ENCODE measurements at regions not wholly inside any gene's neighbourhood (a gene's known extent, or its start where the extent isn't known, plus 50 kb on each side); places are given as distances from the start of the nearest gene placed in this dataset.
A peak's percentile ranks its signal among the peaks of the same experiment; 100 is the strongest.

DNA sequence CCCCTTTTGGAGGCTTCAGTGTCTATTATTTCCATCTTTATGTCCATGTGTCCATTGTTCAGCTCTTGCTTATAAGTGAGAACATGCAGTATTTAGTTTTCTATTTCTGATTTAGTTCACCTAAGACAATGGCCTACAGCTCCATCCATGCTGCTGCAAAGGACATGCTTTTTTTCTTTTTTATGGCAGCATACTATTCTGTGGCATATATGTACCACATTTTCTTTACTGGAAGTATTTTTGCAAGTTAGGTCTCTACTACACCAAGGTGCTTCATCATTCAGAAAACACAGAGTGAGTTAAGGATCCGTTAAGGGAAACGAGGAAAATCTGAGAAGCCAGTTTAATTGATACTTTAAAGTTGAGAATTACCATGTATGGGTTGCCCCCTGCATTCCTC, 297.2 kb downstream of the CDCA7 start:
- DNase-seq: no peak

DNA sequence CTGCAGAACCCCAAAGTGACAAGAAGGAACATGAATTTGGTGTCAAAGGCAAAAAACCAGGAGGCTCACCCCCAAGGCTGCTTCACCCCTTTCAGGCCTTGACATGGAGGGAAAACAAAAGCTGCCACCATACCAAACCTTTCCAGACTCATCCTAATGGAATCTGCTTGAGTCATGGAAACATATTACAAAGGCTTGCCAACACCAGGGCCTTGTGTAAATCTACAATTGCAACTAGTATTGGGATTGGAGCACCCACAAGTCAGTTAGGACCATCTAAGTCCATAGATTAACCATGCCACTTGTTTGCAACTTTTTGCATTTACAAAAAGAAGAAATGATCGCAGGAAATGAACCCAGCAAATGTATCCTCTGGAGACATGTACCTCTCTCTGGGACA, 297.6 kb downstream of the CDCA7 start:
- peak; percentile 39 for DNase-seq

DNA sequence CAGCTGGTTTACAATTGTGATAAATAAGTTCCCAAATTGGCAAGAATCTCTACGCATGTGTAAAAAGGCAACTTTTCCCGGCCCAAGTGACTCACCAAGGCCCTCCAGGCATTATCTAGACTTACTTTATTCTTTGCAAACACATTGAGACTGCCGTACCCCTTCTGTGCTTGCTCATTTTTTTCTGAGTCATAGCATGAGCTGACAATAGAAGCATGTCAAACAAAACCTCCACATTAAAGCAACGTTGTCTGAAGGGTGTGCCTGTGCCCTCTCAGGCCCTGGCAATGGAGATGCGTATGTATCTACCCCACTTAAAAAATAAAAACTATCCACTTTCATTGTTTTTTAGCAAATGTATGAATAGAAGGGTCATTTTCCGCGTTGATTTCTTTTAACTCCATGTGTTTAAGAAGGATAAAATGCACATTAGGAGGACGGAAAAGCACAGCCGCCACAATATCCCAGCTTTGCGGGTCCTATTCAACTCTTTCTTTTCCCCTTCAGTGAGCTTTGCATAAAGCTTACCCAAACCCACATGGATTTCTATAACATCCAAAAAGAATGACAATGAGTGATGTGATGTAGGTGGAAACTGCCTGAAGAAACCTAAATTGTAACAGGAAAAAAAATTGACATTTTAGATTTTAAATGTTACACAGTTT, 298.2 kb downstream of the CDCA7 start:
- peak; percentile 64 for DNase-seq

DNA sequence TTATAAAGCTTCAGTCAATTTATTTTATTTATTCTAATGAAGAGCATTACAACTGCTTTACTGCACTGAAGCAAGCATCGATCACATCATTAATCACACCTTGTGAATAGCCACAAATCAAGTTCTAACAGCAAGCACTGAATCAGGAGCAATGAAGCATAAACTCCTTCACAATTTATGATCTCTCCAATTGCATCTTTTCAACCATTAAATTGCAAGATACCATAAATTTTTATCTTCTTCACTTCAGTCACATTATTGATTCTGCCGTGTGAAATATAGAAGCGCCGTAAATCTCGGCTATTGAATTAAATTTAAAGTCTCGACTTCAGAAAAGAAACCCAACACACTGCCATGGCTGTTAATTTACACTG, 298.7 kb downstream of the CDCA7 start:
- peak; percentile 41 for DNase-seq

DNA sequence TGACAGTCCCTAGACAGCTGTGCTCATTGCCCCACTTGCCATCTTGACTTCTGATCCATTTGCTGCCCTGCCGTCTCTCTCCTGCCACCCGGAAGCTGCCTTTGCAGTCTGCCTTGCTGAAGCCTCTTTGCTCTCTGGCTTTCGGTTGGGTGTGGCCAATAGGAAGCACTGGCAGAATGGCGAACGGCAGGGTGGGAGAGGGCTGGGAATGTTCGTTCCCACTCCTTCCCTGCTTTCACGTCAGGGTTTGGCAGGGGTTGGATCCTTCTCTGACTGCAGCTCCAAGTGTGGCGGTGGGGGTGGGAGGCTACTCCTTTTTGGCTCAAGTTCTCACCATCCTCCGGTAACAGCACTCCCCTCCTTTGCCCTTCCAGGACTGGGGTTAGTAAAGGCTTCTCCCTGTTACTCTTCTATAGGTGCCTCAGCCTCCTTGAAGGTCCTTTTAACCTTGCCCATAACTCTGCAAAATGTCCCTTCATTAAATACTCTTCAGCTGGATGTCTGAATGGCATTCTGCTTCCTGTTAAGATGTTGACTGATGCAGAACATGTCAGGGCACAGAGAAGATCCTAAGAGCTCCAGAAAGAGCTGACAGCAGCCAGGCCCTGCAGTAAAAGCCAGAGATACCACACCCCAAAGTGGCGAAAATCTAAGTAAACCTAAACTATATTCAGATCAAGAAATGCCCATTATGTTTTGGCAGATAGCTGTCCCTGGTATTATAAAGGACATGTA, 299.7 kb downstream of the CDCA7 start:
- DNase-seq: no peak

DNA sequence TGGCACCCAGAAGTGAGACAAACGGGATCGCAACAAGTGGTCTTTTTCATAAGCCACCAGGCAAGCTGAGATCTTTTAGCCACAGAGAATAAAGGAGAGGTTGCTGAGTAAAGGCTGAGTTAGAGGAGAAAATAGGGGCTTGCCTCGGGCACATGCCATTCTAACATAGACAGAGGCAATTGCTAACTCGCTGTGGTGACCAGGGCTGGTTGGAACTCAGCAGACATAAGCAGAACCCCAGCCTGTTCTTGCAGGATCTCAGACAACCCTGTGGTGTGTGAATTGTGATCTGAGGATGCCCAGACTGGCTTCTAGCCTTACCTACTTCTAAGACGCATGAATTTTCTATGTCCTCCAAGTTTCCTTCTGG, 300.2 kb downstream of the CDCA7 start:
- DNase-seq: no peak

DNA sequence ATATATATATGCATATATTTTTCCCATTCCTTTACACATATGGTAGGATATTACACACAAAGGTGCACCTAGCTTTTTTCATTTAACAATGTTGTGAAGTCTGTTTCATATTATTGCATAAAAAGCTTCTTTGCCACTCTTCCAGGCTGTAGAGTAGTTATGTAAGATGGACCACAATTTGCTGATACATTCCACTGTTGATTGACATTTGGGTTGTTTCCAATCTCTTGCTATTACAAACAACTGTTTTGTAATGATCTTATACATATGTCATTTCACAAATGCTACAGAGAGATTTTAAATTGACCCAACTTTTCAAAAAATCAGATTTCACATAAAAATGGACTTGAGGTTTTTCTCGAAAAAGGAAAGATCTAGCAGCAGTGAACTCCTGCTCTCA, 301.4 kb downstream of the CDCA7 start:
- no peak for DNase-seq

DNA sequence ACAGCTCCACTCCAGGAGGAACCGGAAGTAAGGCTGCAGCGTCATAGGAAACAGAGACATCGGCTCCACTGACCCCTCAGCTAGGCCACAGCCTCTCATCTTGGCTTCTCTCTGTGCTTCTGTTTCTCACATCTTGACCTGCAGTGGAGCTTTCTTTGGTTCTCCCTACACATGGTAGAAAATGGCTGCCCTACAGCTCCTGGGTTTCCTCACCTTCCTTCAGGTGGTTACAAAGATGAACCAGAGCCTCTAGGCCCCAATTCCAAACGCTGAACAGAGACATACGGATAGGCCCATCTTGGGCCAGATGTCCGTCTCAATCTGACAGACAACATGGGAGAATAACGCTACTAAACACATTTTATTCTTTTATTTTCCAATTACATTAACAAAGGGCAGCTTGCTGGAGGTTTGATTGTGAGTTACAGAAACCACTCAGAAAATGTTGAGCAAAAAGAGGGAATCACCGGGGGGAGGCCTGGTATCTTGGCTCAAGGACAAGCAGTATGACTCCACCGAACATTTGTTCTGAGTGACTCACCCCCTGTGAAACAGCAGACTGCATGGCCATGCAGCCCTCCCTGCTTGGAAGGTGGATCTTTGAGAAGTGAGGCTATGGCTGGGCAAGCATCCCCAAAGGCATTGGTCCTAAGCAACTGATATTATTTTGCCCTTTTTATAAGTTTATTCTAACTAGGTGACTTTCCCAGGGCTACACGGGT, 303.5 kb downstream of the CDCA7 start:
- peak; percentile 91 for DNase-seq

DNA sequence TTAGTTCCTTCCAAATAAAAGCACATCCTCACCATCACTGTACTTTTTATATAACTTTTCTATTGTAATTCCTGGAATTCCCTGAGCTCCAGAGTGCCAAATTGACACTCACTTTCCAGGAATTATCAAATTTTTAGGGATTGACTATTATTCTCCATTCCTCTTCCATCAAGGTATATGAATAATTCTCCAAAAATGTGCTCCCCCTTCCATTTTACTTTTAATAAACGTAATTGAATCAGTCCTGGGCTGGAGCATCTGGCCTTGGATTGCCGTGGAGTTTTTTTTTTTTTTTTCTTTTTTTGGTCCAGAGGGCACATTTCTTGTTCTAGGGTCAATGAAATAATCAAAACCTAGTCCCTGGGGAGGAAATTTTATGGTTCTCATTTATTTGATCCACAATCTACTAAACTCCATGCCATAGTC, 304.3 kb downstream of the CDCA7 start:
- peak; percentile 5 for DNase-seq

DNA sequence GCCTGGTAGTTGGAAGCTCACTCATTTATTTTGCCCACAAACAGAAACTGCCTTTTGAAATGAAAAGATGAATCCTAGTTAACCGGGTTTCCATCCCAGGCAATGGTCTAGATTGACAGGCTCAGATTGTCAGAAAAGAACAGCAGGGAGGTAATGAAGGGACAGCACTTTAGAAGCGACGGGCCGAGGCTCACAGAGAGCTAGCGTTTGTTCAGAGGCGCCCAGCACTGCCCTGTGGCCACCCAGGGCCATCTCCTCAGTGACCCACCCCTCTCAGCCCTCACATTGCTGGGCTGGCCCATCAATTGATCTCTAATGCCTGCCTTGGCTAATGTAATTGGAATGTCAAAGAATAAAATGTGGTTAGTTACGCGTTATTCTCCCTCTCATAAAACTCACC, 304.8 kb downstream of the CDCA7 start:
- DNase-seq: no peak

DNA sequence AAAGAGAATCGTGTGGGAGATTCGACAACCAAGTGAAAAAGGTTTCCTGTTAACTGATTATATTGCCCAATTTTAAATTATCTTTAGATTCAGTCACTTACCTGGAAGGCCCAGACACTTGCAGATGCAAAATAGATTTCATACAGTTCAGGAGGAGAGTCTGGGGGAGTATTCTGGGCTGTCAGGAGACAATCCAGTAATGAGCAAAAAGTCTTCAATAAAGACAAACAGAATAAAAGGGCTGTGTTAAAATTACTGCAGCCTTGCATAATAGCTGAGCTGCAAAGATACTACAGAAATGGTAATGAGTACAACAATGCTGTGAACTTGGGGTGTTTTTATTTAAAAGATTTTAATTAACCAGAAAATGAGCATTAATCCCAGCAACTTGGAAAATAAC, 303.6 kb downstream of the SP3 start:
- DNase-seq: no peak

DNA sequence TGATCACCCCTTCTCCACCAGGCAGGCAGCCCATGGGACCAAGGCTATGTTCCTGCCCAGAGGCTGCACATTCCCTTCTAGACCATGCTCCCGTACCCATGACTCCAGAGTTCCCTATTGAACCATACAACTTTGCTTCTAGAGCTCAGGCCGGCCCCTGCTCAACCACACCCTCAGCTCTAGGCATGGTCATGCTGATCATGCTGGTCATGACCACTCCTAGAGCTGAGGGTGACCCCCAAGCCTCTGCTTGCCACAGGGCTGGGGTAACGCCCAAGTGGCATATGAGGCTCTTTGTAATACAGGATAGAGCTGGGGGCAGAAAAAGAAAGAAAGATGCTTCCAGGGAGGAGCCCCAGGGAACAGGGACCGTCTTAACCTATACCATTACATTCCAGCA, 301.8 kb downstream of the SP3 start:
- DNase-seq: no peak

DNA sequence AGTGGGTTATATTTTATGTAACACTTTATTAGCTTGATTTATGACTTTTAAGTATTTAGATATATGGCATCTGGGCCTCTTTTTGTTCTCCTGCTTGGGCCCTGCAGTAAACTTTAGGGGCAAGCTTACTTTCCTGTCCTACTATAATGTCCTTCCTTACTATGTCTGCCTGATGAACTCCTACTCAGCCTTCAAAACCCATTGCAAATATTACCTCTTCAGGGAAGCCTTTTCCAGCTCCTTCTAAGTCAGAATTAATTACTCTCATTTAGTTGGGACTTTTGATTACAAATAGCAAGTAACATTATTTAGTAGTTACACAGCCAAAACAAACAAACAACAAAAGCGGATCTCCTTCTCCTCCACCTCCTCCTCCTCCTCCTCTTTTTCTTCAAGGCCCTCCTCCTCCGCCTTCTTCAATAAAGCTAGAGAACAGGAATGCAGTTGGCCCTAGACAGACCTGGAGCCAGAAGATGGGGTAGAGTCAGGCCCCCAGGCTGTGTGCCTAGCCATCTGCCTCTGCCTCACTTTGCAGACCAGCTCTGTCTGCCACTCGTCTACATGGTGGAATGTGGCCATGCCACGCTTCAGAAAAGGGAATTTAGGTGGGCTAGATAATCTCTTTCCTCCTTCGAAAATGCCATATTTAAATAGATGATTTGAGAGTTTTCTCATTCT, 301.2 kb downstream of the SP3 start:
- no peak for DNase-seq

DNA sequence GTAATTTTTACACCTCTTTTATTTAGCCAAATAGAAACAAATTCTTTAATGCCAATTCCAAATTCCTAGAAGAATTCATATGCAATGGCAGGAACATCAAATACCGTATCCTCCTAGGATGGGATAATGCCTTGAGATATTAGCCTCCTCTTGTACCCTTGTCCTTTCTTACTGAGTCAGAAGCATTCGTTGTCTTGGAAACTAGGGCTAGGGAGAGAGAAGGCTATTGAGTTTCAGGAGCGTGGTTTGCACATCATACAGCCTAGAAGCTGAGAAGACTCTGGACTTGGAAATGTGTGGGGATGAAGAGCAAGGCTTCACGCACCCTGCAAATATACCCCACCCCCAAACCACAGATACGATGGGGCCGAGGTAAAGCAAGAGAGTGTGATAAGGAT, 300.7 kb downstream of the SP3 start:
- no peak for DNase-seq

DNA sequence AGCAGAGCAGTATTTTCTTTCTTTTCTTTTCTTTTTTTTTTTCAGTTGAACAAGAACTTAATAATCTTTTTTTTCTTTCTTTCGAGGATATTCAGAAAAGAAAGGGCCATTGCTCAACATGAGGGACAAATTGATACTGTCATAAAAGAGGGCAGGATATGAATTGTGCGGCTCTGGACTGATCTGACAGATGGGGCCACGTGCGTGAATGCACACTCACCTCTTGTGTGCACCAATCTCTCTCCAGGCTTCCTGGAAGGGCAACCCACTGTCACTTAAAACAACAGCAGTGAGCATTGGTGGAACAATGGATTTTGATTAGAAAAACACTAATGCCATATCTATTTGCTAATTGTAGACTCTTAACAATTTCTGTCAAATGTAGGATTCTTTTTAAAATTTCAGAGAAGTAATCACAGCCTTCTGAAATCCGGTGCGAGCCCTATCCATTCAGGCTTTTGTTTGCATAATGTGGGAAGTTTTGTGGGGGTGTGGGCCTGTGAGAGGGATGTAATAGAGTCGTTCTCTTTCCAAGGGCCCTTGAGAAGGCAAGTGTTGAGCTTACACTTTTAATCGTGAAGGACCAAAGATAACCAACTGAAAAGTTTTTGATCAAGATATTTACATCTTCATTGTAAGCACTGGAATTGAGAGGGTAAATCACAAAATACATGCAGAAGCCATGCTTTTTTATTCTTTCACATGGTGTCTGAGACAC, 298.8 kb downstream of the SP3 start:
- DNase-seq: no peak

DNA sequence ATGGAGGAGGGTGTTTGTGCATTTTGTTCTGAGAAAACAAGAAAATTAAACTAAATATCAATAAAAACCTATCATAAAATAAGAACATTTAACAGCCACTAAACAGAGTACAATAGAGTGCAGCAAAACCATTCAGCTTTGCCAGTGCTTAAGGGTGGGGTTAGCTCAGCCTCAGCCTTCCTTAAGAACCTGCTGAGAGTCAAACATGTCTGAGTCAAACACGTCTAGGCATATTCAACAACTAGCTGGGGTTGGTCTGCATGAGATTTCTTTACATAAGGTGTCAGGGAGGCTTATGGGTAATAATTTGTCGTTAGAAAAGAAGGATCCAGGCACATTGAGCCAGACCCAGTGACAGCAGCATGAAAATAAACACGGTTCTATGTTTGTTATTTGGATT, 298.2 kb downstream of the SP3 start:
- no peak for DNase-seq

DNA sequence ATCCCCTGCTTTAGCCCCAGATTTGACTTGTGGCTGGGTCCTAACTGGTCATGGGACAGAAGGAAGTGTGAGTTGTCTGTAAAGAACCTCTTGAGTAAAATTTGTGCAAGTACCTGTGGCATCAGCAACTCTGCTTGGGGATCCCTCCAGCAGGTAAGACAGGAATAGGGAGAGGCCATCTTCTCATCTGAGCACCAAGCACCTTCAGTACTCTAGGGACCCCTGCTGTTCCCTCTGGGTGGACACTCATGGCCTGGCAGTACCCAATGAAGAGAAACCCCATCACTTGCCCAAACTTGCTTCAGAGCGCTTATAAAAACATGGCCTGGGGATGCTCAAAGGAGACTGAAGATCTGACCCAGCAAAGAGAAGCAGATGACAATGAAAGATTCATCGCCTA, 297.8 kb downstream of the SP3 start:
- no peak for DNase-seq

DNA sequence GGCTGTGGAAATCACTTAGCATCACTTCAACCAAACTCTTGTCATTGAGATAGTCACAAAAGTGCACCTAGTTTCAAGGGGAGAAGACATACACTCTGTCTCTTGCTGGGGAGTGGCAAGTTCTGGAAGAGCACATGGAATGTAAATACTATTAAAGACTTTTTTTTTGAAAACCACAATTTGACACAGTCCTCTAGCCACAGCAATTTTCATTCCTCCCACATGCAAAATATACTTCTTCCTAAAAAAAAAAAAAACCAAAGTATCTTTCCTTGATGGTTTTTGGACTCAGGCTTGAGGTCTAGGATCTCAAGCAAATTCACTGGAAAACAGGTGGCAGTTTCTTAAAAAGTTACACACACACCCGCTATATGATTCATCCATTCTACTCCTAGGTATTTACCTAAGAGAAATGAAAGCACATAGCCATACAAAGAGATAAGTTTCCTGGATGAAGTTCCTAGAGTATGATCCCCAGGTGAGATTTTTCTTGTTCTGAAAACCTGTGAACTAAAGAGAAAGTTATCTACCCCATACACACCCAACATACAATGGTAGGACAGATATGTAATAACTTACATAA, 295.8 kb downstream of the SP3 start:
- no peak for DNase-seq

DNA sequence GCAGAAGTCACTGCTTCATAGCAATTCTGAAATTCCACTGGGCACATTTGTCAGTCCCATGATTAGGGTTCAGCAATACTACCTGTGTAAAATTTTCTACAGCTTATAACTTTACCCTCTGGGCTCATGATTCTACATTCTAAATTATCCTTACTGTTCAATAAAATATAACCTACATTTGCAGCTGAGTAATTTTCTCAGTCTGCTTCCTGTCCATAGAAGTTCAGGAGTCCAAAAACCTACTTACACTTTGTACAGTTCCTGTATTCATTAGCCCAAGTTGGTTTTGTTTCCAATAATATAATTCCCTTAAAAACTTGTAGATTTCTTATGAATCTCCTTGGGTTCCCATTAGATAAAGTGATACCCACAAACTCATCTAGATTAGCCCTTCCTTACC, 295.3 kb downstream of the SP3 start:
- DNase-seq: no peak

DNA sequence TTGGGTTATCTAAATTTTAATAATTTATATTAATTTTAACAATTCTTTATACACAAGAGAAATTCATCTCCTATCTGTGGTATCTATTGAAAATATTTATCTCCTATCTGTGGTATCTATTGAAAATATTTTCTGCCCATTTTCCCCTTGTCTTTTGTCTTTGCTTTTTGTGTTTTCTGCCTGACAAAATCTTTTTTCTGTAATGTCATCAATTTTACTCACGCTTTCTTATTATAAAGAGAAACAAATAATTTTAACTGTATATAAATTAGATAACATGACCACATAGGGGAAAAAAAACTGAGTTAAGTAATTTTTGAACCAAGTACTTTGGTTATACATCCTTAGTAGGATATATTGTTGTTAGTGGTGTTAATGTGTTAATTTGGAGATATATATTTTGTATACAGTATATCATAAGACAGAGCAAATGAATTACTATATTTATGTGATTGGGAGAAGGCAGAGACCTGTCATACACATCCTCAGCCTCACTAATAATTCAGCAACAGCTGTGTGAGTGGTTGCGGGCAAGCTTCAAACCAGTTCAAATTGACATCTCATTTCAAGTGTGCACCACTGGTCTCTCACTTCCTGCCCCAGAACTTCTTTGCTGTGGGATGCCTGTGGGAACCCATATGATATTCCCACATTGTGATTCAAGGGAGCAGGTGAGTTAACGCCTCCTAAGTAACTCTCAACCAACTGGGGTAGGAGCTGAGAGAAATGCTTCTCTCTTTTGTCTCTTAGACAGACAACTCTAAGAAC, 292.4 kb downstream of the SP3 start:
- DNase-seq: peak; percentile 12

DNA sequence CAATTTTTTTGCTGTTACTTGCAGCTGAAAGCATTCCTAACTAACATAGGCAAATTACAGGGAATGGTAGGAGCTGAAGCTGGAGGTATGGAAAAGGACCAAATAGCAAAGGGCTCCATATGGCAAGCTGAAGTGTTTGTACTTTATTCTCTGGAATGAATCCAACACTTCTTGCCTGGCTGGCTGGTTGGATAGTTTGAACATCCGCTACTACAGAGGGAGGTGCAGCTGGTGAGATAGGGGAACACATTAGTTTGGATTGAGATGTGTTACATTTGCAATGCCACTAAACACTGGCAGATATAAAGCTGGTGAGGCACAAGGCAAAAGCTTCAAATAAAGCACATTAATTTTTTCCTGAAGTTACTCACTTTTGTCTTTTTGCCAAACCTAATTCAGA, 291.5 kb downstream of the SP3 start:
- peak; percentile 97 for DNase-seq

DNA sequence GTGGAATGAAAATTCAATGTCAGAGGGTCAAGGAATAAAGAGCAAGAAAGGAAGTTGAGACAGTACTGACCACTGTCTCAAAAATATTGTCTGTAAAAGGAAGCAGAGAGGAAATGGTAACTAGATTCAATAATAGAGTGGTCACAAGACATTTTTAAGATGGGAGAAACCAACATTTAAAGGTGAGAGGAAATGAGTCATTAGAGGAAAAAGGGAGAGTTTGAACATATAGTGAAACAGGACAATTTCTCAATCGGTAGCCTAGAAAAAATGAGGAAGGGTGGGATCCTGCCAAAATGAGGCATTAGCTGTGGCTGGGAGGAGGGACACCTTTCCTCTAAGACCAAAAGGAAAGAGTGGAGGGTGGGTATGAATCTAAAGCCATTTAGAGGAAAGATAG, 288.5 kb downstream of the SP3 start:
- no peak for DNase-seq
